H9 (cell line): ENCODE measurements at regions not wholly inside any gene's neighbourhood (a gene's known extent, or its start where the extent isn't known, plus 50 kb on each side); places are given as distances from the start of the nearest gene placed in this dataset.

ENCODE experiments used
- DNase-seq: peaks from one replicate; pipeline ENCODE4 v3.0.0-alpha.2; 2017
- H2AFZ ChIP-seq: one replicate; pipeline ENCODE4 v1.6.1; 2013; ENCODE audit warnings: mild to moderate bottlenecking, low read length, control low read depth, moderate library complexity
- H2AK5ac ChIP-seq: 2 replicates; pipeline ENCODE4 v1.6.1; 2013; ENCODE audit warnings: low read length, control low read depth, mixed read lengths; ENCODE audit not compliant: insufficient read length
- H2BK120ac ChIP-seq: one replicate; pipeline ENCODE4 v1.6.1; 2013; ENCODE audit warnings: low read depth, mild to moderate bottlenecking, low read length, control low read depth, inconsistent platforms; ENCODE audit not compliant: poor library complexity, severe bottlenecking
- H2BK12ac ChIP-seq: 2 replicates; pipeline ENCODE4 v1.6.1; 2013; ENCODE audit warnings: low read length, control low read depth, mixed read lengths, low read depth; ENCODE audit not compliant: insufficient read length
- H2BK15ac ChIP-seq: 2 replicates; pipeline ENCODE4 v1.6.1; 2013; ENCODE audit warnings: low read depth, low read length, control low read depth
- H2BK20ac ChIP-seq: one replicate; pipeline ENCODE4 v1.6.1; 2013; ENCODE audit warnings: low read depth, mild to moderate bottlenecking, low read length, control low read depth, inconsistent platforms; ENCODE audit not compliant: poor library complexity, severe bottlenecking
- H2BK5ac ChIP-seq: 2 replicates; pipeline ENCODE4 v1.6.1; 2013; ENCODE audit warnings: low read length, control low read depth, mixed read lengths; ENCODE audit not compliant: insufficient read length
- H3K14ac ChIP-seq: 2 replicates; pipeline ENCODE4 v1.6.1; 2013; ENCODE audit warnings: low read length, control low read depth; ENCODE audit not compliant: insufficient read depth
- H3K18ac ChIP-seq: 2 replicates; pipeline ENCODE4 v1.6.1; 2013; ENCODE audit warnings: low read depth, mild to moderate bottlenecking, mixed read lengths, low read length, control low read depth; ENCODE audit not compliant: insufficient read length
- H3K23ac ChIP-seq: 2 replicates; pipeline ENCODE4 v1.6.1; 2013; ENCODE audit warnings: low read length, control low read depth, mixed read lengths, low read depth; ENCODE audit not compliant: insufficient read length
- H3K23me2 ChIP-seq: 2 replicates; pipeline ENCODE4 v1.6.1; 2013; ENCODE audit warnings: low read depth, mild to moderate bottlenecking, mixed read lengths, low read length, control low read depth; ENCODE audit not compliant: insufficient read length, poor library complexity, severe bottlenecking
- H3K27ac ChIP-seq: 2 replicates; pipeline ENCODE4 v1.5.1; 2013; ENCODE audit warnings: low read length, control low read depth, mixed read lengths, low read depth; ENCODE audit not compliant: insufficient read length
- H3K27me3 ChIP-seq: 2 replicates; pipeline ENCODE4 v1.6.1; 2013; ENCODE audit warnings: low read length, control low read depth, inconsistent platforms; ENCODE audit not compliant: insufficient read depth
- H3K4ac ChIP-seq: 2 replicates; pipeline ENCODE4 v1.6.1; 2013; ENCODE audit warnings: low read depth, mild to moderate bottlenecking, control low read depth, inconsistent platforms, low read length, moderate library complexity
- H3K4me1 ChIP-seq: 2 replicates; pipeline ENCODE4 v1.6.1; 2013; ENCODE audit warnings: low read length, control low read depth, inconsistent platforms; ENCODE audit not compliant: insufficient read depth
- H3K4me2 ChIP-seq: 2 replicates; pipeline ENCODE4 v1.6.1; 2013; ENCODE audit warnings: low read length, control low read depth, mixed read lengths; ENCODE audit not compliant: insufficient read length, insufficient read depth
- H3K56ac ChIP-seq: 2 replicates; pipeline ENCODE4 v1.6.1; 2013; ENCODE audit warnings: low read depth, mild to moderate bottlenecking, mixed read lengths, low read length, control low read depth; ENCODE audit not compliant: insufficient read length
- H3K79me1 ChIP-seq: 2 replicates; pipeline ENCODE4 v1.6.1; 2013; ENCODE audit warnings: low read depth, mild to moderate bottlenecking, moderate library complexity, low read length, control low read depth, inconsistent platforms; ENCODE audit not compliant: insufficient read depth, poor library complexity, severe bottlenecking
- H3K79me2 ChIP-seq: 2 replicates; pipeline ENCODE4 v1.6.1; 2013; ENCODE audit warnings: low read length, control low read depth, inconsistent platforms; ENCODE audit not compliant: insufficient read depth
- H3K9ac ChIP-seq: 2 replicates; pipeline ENCODE4 v1.6.1; 2013; ENCODE audit warnings: low read length, control low read depth, mixed read lengths; ENCODE audit not compliant: insufficient read length; ENCODE audit errors: extremely low read depth
- H3K9me3 ChIP-seq: one replicate; pipeline ENCODE4 v1.6.1; 2013; ENCODE audit warnings: low read depth, low read length, inconsistent platforms; ENCODE audit not compliant: control insufficient read depth
- H3T11ph ChIP-seq: one replicate; pipeline ENCODE4 v1.6.1; 2013; ENCODE audit warnings: mild to moderate bottlenecking, low read length, control low read depth, inconsistent platforms
- H4K20me1 ChIP-seq: one replicate; pipeline ENCODE4 v1.6.1; 2013; ENCODE audit not compliant: control insufficient read depth, insufficient read length, insufficient read depth
- H4K5ac ChIP-seq: 2 replicates; pipeline ENCODE4 v1.6.1; 2013; ENCODE audit warnings: low read depth, mild to moderate bottlenecking, mixed read lengths, low read length, control low read depth; ENCODE audit not compliant: insufficient read length
- H4K8ac ChIP-seq: replicated peaks from 2 replicates; pipeline ENCODE4 v1.6.1; 2013; ENCODE audit warnings: low read length, control low read depth, mixed read lengths, low read depth; ENCODE audit not compliant: insufficient read length
- H4K91ac ChIP-seq: 2 replicates; pipeline ENCODE4 v1.6.1; 2013; ENCODE audit warnings: low read depth, mild to moderate bottlenecking, moderate library complexity, mixed read lengths, low read length, control low read depth; ENCODE audit not compliant: insufficient read length
- H3K27ac Mint-ChIP-seq, 3 experiments: 2 replicates in 2 of 3; 3 replicates in 1 of 3; pipeline ENCODE4 v1.8.0; 2020 to 2021; ENCODE audit warnings: mixed read lengths in 3 of 3, mild to moderate bottlenecking in 1 of 3, moderate library complexity in 1 of 3
- H3K27me3 Mint-ChIP-seq: 2 replicates; pipeline ENCODE4 v1.8.0; 2021; ENCODE audit warnings: low read depth, mild to moderate bottlenecking, moderate library complexity, mixed read lengths
- H3K36me3 Mint-ChIP-seq, 3 experiments: 2 replicates in 2 of 3; 3 replicates in 1 of 3; pipeline ENCODE4 v1.8.0; 2020 to 2021; ENCODE audit warnings: low read depth in 3 of 3, mixed read lengths in 3 of 3; ENCODE audit not compliant: insufficient read depth in 1 of 3
- H3K4me1 Mint-ChIP-seq, 2 experiments: 2 replicates each; pipeline ENCODE4 v1.8.0; 2020; ENCODE audit warnings: mixed read lengths in 2 of 2
- H3K4me3 Mint-ChIP-seq, 2 experiments: 2 replicates in 1 of 2; 3 replicates in 1 of 2; pipeline ENCODE4 v1.8.0; 2020 to 2021; ENCODE audit warnings: mild to moderate bottlenecking in 2 of 2, mixed read lengths in 2 of 2, moderate library complexity in 1 of 2
- H3K9me3 Mint-ChIP-seq, 2 experiments: 2 replicates in 1 of 2; 3 replicates in 1 of 2; pipeline ENCODE4 v1.8.0; 2020; ENCODE audit warnings: mild to moderate bottlenecking in 2 of 2, mixed read lengths in 2 of 2, moderate library complexity in 1 of 2
- CTCF ChIP-seq: fragments of 200-600 bp; sonication (generic); conservative IDR thresholded peaks from 3 replicates; pipeline ENCODE4 v1.8.0; 2021; ENCODE audit warnings: antibody characterized with exemption, mild to moderate bottlenecking
- WGBS: extraction: QIAGEN DNeasy Blood & Tissue Kit; methylation state at CpG from one replicate; pipeline ENCODE4 v1.1.7; 2013; ENCODE audit warnings: missing lambda C conversion rate, low lambda C conversion rate, mixed read lengths; ENCODE audit not compliant: insufficient read length; ENCODE audit errors: extremely low coverage; 5-methylcytosine and 5-hydroxymethylcytosine counted together

- Histone ChIP-seq H4K5ac (no peak overlapping the region), H3K9ac (no peak overlapping the region), H3K23me2 (no peaks in the 10 kb centered on the region), H3K79me1 (no peaks in the 10 kb centered on the region), H3K27ac (no peak overlapping the region), H3K4ac (no peak overlapping the region), H3K18ac (no peak overlapping the region), H3K4me2 (no peak overlapping the region), H4K8ac (no peak overlapping the region), H2BK20ac (no peak overlapping the region), H2AK5ac (no peak overlapping the region), H3K27me3 (no peaks in the 10 kb centered on the region), H2BK15ac (no peak overlapping the region), H3K56ac (no peak overlapping the region), H2AFZ (no peak overlapping the region), H3K14ac (no peak overlapping the region), H3K9me3 (peaks cover 5% of the 10 kb centered on the region), H3K79me2 (no peaks in the 10 kb centered on the region), H3K4me1 (peaks cover 3% of the 10 kb centered on the region; the same call in 1 of the 2 replicates), H3K23ac (no peak overlapping the region), H2BK12ac (no peak overlapping the region), H3T11ph (no peak overlapping the region), H2BK120ac (no peak overlapping the region), H4K91ac (no peak overlapping the region), H2BK5ac (no peak overlapping the region), H4K20me1 (no peaks in the 10 kb centered on the region)
- Mint-ChIP-seq H3K27ac (no peak overlapping the region; a peak in 1 of 7 replicates), H3K9me3 (peaks cover 15 to 17% of the 10 kb centered on the region in 2 experiments), H3K27me3 (peaks cover 12% of the 10 kb centered on the region), H3K4me1 (peaks cover 17 to 24% of the 10 kb centered on the region in 2 experiments), H3K36me3 (peaks cover 8 to 14% (median 9%) of the 10 kb centered on the region in 3 experiments; a peak in 6 of 7 replicates), H3K4me3 (no peak overlapping the region)
- no peak for TF ChIP-seq CTCF
- DNase-seq: no peak
- WGBS: no CpG with 5 or more reads among the region's 10 CpGs
Observed at GRCh38 chr1:21385022-21385421, 54.9 kb upstream of the NBPF3 start.
